Left colon (tissue), 2 donors: ENCODE measurements at regions not wholly inside any gene's neighbourhood (a gene's known extent, or its start where the extent isn't known, plus 50 kb on each side); places are given as distances from the start of the nearest gene placed in this dataset.
A peak's percentile ranks its signal among the peaks of the same experiment; 100 is the strongest.
"Not testable (repeated sequence)": the region's sequence is repeated elsewhere in the genome, so short reads cannot be mapped to it uniquely, and the experiment has no call there.

ENCODE experiments used
- ATAC-seq: fragments of 200-7000 bp; cut with Tn5 transposase; one replicate; pipeline ENCODE4 v1.9.1; 2020; ENCODE audit warnings: mild to moderate bottlenecking, moderate library complexity
- DNase-seq, 2 donors: peaks; one replicate each; pipeline ENCODE4 v3.0.0-alpha.2; 2020
- intact Hi-C, 2 donors: fragments of 100-400 bp; cut with DNase I in 1 of 2; cut with micrococcal nuclease in 1 of 2; formaldehyde crosslinking; loops; one replicate each; pipeline versions ENCODE4 v1.11.2 to v1.14.0; 2022; cut with DNase I, micrococcal nuclease
- donor health status: DM: no; HTN: no; CAD: no.
- donor health status: DM: yes; HTN: yes; CAD: no.

- no peak for DNase-seq
- intact Hi-C loops: no loop called here
Observed at GRCh38 chr6:144416244-144416643, 131.1 kb downstream of the UTRN start.

GRCh38 chr6:144416773-144417172 is 131.6 kb downstream of the UTRN start:
- intact Hi-C loops: no loop called here
- ATAC-seq (no peak), DNase-seq (no peak)

More at GRCh38 chr6:144416244-144416643, 131.1 kb downstream of the UTRN start:
- no peak for ATAC-seq

- intact Hi-C loops: no loop called here
- DNase-seq (no peak), ATAC-seq (no peak)
Observed at GRCh38 chr6:144417681-144418080, 132.5 kb downstream of the UTRN start.

- no peak for ATAC-seq
- intact Hi-C loops: no loop called here
- DNase-seq: no peak
Observed at GRCh38 chr6:144418959-144419545, 133.9 kb downstream of the UTRN start.

GRCh38 chr6:144423167-144423566 is 138.0 kb downstream of the UTRN start:
- ATAC-seq (peak; percentile 65), DNase-seq (no peak)
- intact Hi-C loops: no loop called here

- ATAC-seq (no peak), DNase-seq (no peak)
- intact Hi-C loops: no loop called here
Observed at GRCh38 chr6:144429753-144430152, 144.6 kb downstream of the UTRN start.

- DNase-seq, intact Hi-C loops, ATAC-seq: not testable (repeated sequence)
Observed at GRCh38 chr6:144433446-144433845, 148.3 kb downstream of the UTRN start.

GRCh38 chr6:144434308-144434990 is 149.3 kb downstream of the UTRN start:
- intact Hi-C loops: no loop called here
- no peak for ATAC-seq
- no peak for DNase-seq

- no peak for ATAC-seq
- no peak for DNase-seq
- intact Hi-C loops: no loop called here
Observed at GRCh38 chr6:144435602-144436426, 150.7 kb downstream of the UTRN start.

- no peak for ATAC-seq
- intact Hi-C loops: no loop called here
- DNase-seq: no peak
Observed at GRCh38 chr6:144437105-144437504, 152.0 kb downstream of the UTRN start.

- no peak for ATAC-seq
- intact Hi-C loops: no loop called here
- DNase-seq: no peak
Observed at GRCh38 chr6:144438103-144438502, 153.0 kb downstream of the UTRN start.

GRCh38 chr6:144439016-144439415 is 153.9 kb downstream of the UTRN start:
- DNase-seq: no peak
- ATAC-seq: no peak
- intact Hi-C loops: no loop called here

- DNase-seq, ATAC-seq, intact Hi-C loops: not testable (repeated sequence)
Observed at GRCh38 chr6:144441801-144442200, 156.7 kb downstream of the UTRN start.

GRCh38 chr6:144443157-144443556 is 158.0 kb downstream of the UTRN start:
- DNase-seq (no peak), ATAC-seq (no peak)
- intact Hi-C loops: no loop called here

- intact Hi-C loops: no loop called here
- no peak for ATAC-seq
- no peak for DNase-seq
Observed at GRCh38 chr6:144447472-144447871, 162.3 kb downstream of the UTRN start.

- intact Hi-C loops: no loop called here
- DNase-seq: no peak
- no peak for ATAC-seq
Observed at GRCh38 chr6:144449218-144449617, 164.1 kb downstream of the UTRN start.

GRCh38 chr6:144449911-144450597 is 164.9 kb downstream of the UTRN start:
- ATAC-seq (no peak), DNase-seq (no peak)
- intact Hi-C loops: no loop called here

- DNase-seq (no peak), ATAC-seq (no peak)
- intact Hi-C loops: no loop called here
Observed at GRCh38 chr6:144460327-144461095, 175.4 kb downstream of the UTRN start.

- DNase-seq (no peak), ATAC-seq (no peak)
- intact Hi-C loops: no loop called here
Observed at GRCh38 chr6:144462058-144462457, 176.9 kb downstream of the UTRN start.
